HG03342 (cell line): ENCODE measurements at regions not wholly inside any gene's neighbourhood (a gene's known extent, or its start where the extent isn't known, plus 50 kb on each side); places are given as distances from the start of the nearest gene placed in this dataset.

Experiments
- ATAC-seq: cut with Tn5 transposase; IDR thresholded peaks from one replicate; pipeline ENCODE4 v1.9.1; 2021; ENCODE audit warnings: mild to moderate bottlenecking, moderate library complexity; ENCODE audit not compliant: unreplicated experiment

GRCh38 chr6:160895562-160895961, 96.0 kb upstream of the MAP3K4 start:
- ATAC-seq = no peak

- no peak for ATAC-seq
These were observed 91.7 kb upstream of the MAP3K4 start for GRCh38 chr6:160899671-160900430.

GRCh38 chr6:160911949-160912348, 79.6 kb upstream of the MAP3K4 start:
- no peak for ATAC-seq

- ATAC-seq = no peak
These were observed 79.2 kb upstream of the MAP3K4 start for GRCh38 chr6:160912411-160912810.

- ATAC-seq = no peak
These were observed 74.0 kb upstream of the MAP3K4 start for GRCh38 chr6:160917572-160917971.

- no peak for ATAC-seq
These were observed 71.7 kb upstream of the MAP3K4 start for GRCh38 chr6:160919723-160920440.

GRCh38 chr6:160921095-160921494, 70.5 kb upstream of the MAP3K4 start:
- ATAC-seq = no peak

GRCh38 chr6:160926281-160927276, 65.0 kb upstream of the MAP3K4 start:
- ATAC-seq = no peak

GRCh38 chr6:160927416-160927815, 64.2 kb upstream of the MAP3K4 start:
- ATAC-seq = no peak

GRCh38 chr6:160929361-160929760, 62.2 kb upstream of the MAP3K4 start:
- ATAC-seq = no peak

- ATAC-seq = no peak
These were observed 61.7 kb upstream of the MAP3K4 start for GRCh38 chr6:160929831-160930230.

- peak; percentile 77 for ATAC-seq
These were observed 60.8 kb upstream of the MAP3K4 start for GRCh38 chr6:160930547-160931377.

GRCh38 chr6:160931378-160932310, 59.9 kb upstream of the MAP3K4 start:
- no peak for ATAC-seq

GRCh38 chr6:160933256-160933655, 58.3 kb upstream of the MAP3K4 start:
- ATAC-seq = no peak

GRCh38 chr6:160934157-160934556, 57.4 kb upstream of the MAP3K4 start:
- ATAC-seq = no peak

- ATAC-seq = no peak
These were observed 51.4 kb upstream of the MAP3K4 start for GRCh38 chr6:160940197-160940596.
